Keratinocyte (primary cell): ENCODE measurements at regions not wholly inside any gene's neighbourhood (a gene's known extent, or its start where the extent isn't known, plus 50 kb on each side); places are given as distances from the start of the nearest gene placed in this dataset.

Experiments used
- DNase-seq: peaks from one replicate; pipeline ENCODE4 v3.0.0-alpha.2; 2011; ENCODE audit warnings: low read depth, missing footprints, low spot score
- FAIRE-seq: peaks from 2 replicates; lab custom pipeline; 2011; peaks lifted over from hg19 to GRCh38; lab: Jason Lieb, UNC
- H2AFZ ChIP-seq: 2 replicates; pipeline ENCODE4 v1.6.0; 2012; ENCODE audit warnings: low read length, control low read depth, inconsistent platforms; ENCODE audit not compliant: control insufficient read depth
- H3K27ac ChIP-seq: 2 replicates; pipeline ENCODE4 v1.5.1; 2011; ENCODE audit warnings: low read length; ENCODE audit not compliant: control insufficient read depth, insufficient read depth
- H3K27me3 ChIP-seq: 3 replicates; pipeline ENCODE4 v1.6.0; 2011; ENCODE audit warnings: low read length; ENCODE audit not compliant: control insufficient read depth, insufficient read depth; ENCODE audit errors: extremely low read depth
- H3K36me3 ChIP-seq, 2 experiments: 2 replicates in 1 of 2; 3 replicates in 1 of 2; pipeline ENCODE4 v1.5.1; 2011; ENCODE audit warnings: low read length in 2 of 2, mild to moderate bottlenecking in 1 of 2; ENCODE audit not compliant: control insufficient read depth in 2 of 2, insufficient read depth in 2 of 2; ENCODE audit errors: extremely low read depth in 1 of 2
- H3K4me1 ChIP-seq: 3 replicates; pipeline ENCODE4 v1.5.1; 2011; ENCODE audit warnings: low read length; ENCODE audit not compliant: control insufficient read depth, insufficient read depth; ENCODE audit errors: extremely low read depth
- H3K4me2 ChIP-seq: 3 replicates; pipeline ENCODE4 v1.6.0; 2011; ENCODE audit warnings: low read depth, low read length; ENCODE audit not compliant: control insufficient read depth, insufficient read depth; ENCODE audit errors: extremely low read depth
- H3K4me3 ChIP-seq, 3 experiments: fragments of 200-600 bp in 1 of 3; sonication (generic) in 1 of 3; 2 replicates in 2 of 3; 3 replicates in 1 of 3; pipeline ENCODE4 v1.5.1; 2011 to 2016; ENCODE audit warnings: low read length in 3 of 3, mild to moderate bottlenecking in 3 of 3, control low read depth in 2 of 3, inconsistent platforms in 1 of 3, low read depth in 1 of 3, mixed read lengths in 1 of 3, mixed run types in 1 of 3, moderate library complexity in 1 of 3; ENCODE audit not compliant: control insufficient read depth in 2 of 3, insufficient read depth in 2 of 3; ENCODE audit errors: extremely low read depth in 1 of 3
- H3K79me2 ChIP-seq: 2 replicates; pipeline ENCODE4 v1.6.0; 2012; ENCODE audit warnings: low read length; ENCODE audit not compliant: control insufficient read depth, insufficient read depth
- H3K9ac ChIP-seq: 3 replicates; pipeline ENCODE4 v1.6.0; 2011; ENCODE audit warnings: low read length; ENCODE audit not compliant: control insufficient read depth, insufficient read depth; ENCODE audit errors: extremely low read depth
- H3K9me1 ChIP-seq: 3 replicates; pipeline ENCODE4 v1.6.0; 2011; ENCODE audit warnings: low read length; ENCODE audit not compliant: control insufficient read depth, insufficient read depth; ENCODE audit errors: extremely low read depth
- H3K9me3 ChIP-seq: 2 replicates; pipeline ENCODE4 v1.5.1; 2012; ENCODE audit warnings: low read depth, low read length; ENCODE audit not compliant: control insufficient read depth
- H4K20me1 ChIP-seq: 3 replicates; pipeline ENCODE4 v1.6.0; 2011; ENCODE audit warnings: low read length; ENCODE audit not compliant: control insufficient read depth, insufficient read depth; ENCODE audit errors: extremely low read depth
- CTCF ChIP-seq, 3 experiments: IDR thresholded peaks in 1 of 3; conservative IDR thresholded peaks in 1 of 3; optimal IDR thresholded peaks in 1 of 3; 2 replicates in 2 of 3; 3 replicates in 1 of 3; pipeline versions ENCODE3 to v1.5.1; 2011; ENCODE audit warnings: low read length in 3 of 3, mild to moderate bottlenecking in 3 of 3, moderate library complexity in 2 of 3, control low read depth in 1 of 3, inconsistent platforms in 1 of 3; ENCODE audit not compliant: insufficient read depth in 2 of 3; ENCODE audit errors: extremely low read depth in 1 of 3
- EZH2 ChIP-seq: IDR thresholded peaks from one replicate; pipeline ENCODE4 v1.6.1; 2012; ENCODE audit warnings: inconsistent platforms, mild to moderate bottlenecking, low read length, moderate library complexity
- dilution Hi-C: fragments of 300-500 bp; cut with MboI; formaldehyde crosslinking; loops from one replicate; pipeline ENCODE4 v1.7.0; 2020; ENCODE audit warnings: low sequenced_read_pairs; ENCODE audit not compliant: extremely low pct_ligation_motif_present

- FAIRE-seq, result no peak
Observed at GRCh38 chr1:222404710-222405109, 143.2 kb downstream of the HHIPL2 start.

GRCh38 chr1:222399197-222399596 lies 148.7 kb downstream of the HHIPL2 start:
- H3K4me3 ChIP-seq, result no peak overlapping the region
- no peaks in the 10 kb centered on the region for H3K36me3 ChIP-seq
- no peaks in the 10 kb centered on the region for H4K20me1 ChIP-seq
- DNase-seq (no peak), FAIRE-seq (no peak)
- no peaks in the 10 kb centered on the region for H3K27me3 ChIP-seq
- no peaks in the 10 kb centered on the region for H3K9me3 ChIP-seq
- no peak overlapping the region for H3K27ac ChIP-seq
- TF ChIP-seq CTCF (optimal IDR thresholded peaks at IDR 0.05 in 1 of 3, IDR thresholded peaks at IDR 0.05 in 1 of 3, conservative IDR thresholded peaks at IDR 0.05 in 1 of 3; ENCODE audit: extremely low read depth in 1 of 3, insufficient read depth in 2 of 3, low read length in 3 of 3) (no peak), EZH2 (no peak)
- H3K9ac ChIP-seq, result no peak overlapping the region
- H2AFZ ChIP-seq, result no peak overlapping the region
- dilution Hi-C loops, result no loop called here
- H3K4me2 ChIP-seq, result no peak overlapping the region
- no peaks in the 10 kb centered on the region for H3K4me1 ChIP-seq
- H3K79me2 ChIP-seq, result no peaks in the 10 kb centered on the region
- no peaks in the 10 kb centered on the region for H3K9me1 ChIP-seq

More at GRCh38 chr1:222404710-222405109, 143.2 kb downstream of the HHIPL2 start:
- H3K9ac ChIP-seq, result no peak overlapping the region
- H3K27me3 ChIP-seq, result no peaks in the 10 kb centered on the region
- no peak overlapping the region for H3K4me3 ChIP-seq
- H3K36me3 ChIP-seq, result no peaks in the 10 kb centered on the region
- H3K4me1 ChIP-seq, result no peaks in the 10 kb centered on the region
- H3K4me2 ChIP-seq, result no peak overlapping the region
- H3K9me3 ChIP-seq, result no peaks in the 10 kb centered on the region
- no peaks in the 10 kb centered on the region for H3K9me1 ChIP-seq
- H3K79me2 ChIP-seq, result no peaks in the 10 kb centered on the region
- no peak for TF ChIP-seq CTCF (optimal IDR thresholded peaks at IDR 0.05 in 1 of 3, IDR thresholded peaks at IDR 0.05 in 1 of 3, conservative IDR thresholded peaks at IDR 0.05 in 1 of 3; ENCODE audit: extremely low read depth in 1 of 3, insufficient read depth in 2 of 3, low read length in 3 of 3)
- no peak for TF ChIP-seq EZH2
- H2AFZ ChIP-seq, result no peak overlapping the region
- dilution Hi-C loops, result no loop called here
- H4K20me1 ChIP-seq, result no peaks in the 10 kb centered on the region
- no peak overlapping the region for H3K27ac ChIP-seq
- no peak for DNase-seq
